Mesothelial cell of epicardium (in vitro differentiated cells): ENCODE measurements at regions not wholly inside any gene's neighbourhood (a gene's known extent, or its start where the extent isn't known, plus 50 kb on each side); places are given as distances from the start of the nearest gene placed in this dataset.
A peak's percentile ranks its signal among the peaks of the same experiment; 100 is the strongest.
"Not testable (repeated sequence)": the region's sequence is repeated elsewhere in the genome, so short reads cannot be mapped to it uniquely, and the experiment has no call there.

ENCODE experiments used
- DNase-seq, 2 experiments: peaks; one replicate each; pipeline ENCODE4 v3.0.0; 2021; ENCODE audit warnings: low spot score in 2 of 2; ENCODE audit not compliant: unreplicated experiment in 2 of 2
- H3K27ac Mint-ChIP-seq: 2 replicates; pipeline ENCODE4 v1.8.0; 2021; ENCODE audit warnings: mixed read lengths
- H3K27me3 Mint-ChIP-seq: 2 replicates; pipeline ENCODE4 v1.8.0; 2021; ENCODE audit warnings: low read depth, mixed read lengths
- H3K36me3 Mint-ChIP-seq: 2 replicates; pipeline ENCODE4 v1.8.0; 2021; ENCODE audit warnings: mixed read lengths
- H3K4me1 Mint-ChIP-seq: 2 replicates; pipeline ENCODE4 v1.8.0; 2021; ENCODE audit warnings: mixed read lengths
- H3K4me3 Mint-ChIP-seq: 2 replicates; pipeline ENCODE4 v1.8.0; 2021; ENCODE audit warnings: mild to moderate bottlenecking, moderate library complexity, mixed read lengths
- H3K9me3 Mint-ChIP-seq: 2 replicates; pipeline ENCODE4 v1.8.0; 2021; ENCODE audit warnings: mixed read lengths
- CTCF ChIP-seq: fragments of 200-600 bp; sonication (generic); IDR thresholded peaks from one replicate; pipeline ENCODE4 v1.5.0; 2021; ENCODE audit warnings: antibody characterized with exemption; ENCODE audit not compliant: unreplicated experiment

DNA sequence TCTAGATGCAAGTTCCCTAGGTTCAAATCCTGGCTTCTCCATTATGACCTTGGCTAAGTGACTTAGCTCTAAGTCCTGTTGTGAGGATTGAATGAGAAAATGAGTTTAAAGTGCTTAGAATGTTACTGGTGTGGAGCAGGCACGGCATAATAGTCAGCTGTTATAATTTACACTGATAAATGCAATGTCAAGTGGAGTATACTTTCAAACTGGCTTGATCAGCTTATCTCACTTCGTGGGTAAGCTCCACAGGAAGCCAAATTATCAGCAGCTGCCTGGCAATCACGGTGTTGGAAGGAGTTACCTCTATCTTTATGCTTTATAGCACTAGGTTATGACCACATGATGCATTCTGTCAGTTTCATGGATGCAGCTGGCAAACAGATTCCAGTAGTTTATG is 272.8 kb downstream of the OLFM4 start:
- Mint-ChIP-seq H3K36me3 (no peaks in the 10 kb centered on the region), H3K27me3 (peaks cover 18% of the 10 kb centered on the region), H3K27ac (no peak overlapping the region), H3K4me3 (no peak overlapping the region), H3K4me1 (no peaks in the 10 kb centered on the region), H3K9me3 (no peaks in the 10 kb centered on the region)
- DNase-seq, result no peak
- TF ChIP-seq CTCF, result no peak

- H3K27me3 Mint-ChIP-seq, result peaks cover 38% of the 10 kb centered on the region
Observed at GRCh38 chr13:53305419-53305818, 276.8 kb downstream of the OLFM4 start.

GRCh38 chr13:53310786-53311185 is 282.2 kb downstream of the OLFM4 start:
- Mint-ChIP-seq H3K27ac (no peak overlapping the region), H3K4me1 (peaks cover 4% of the 10 kb centered on the region), H3K27me3 (peaks cover 39% of the 10 kb centered on the region), H3K9me3 (no peaks in the 10 kb centered on the region), H3K36me3 (no peaks in the 10 kb centered on the region), H3K4me3 (no peak overlapping the region)
- DNase-seq, result no peak
- no peak for TF ChIP-seq CTCF

More at GRCh38 chr13:53305419-53305818, 276.8 kb downstream of the OLFM4 start:
- not testable (repeated sequence) for DNase-seq, H3K4me3 Mint-ChIP-seq, H3K4me1 Mint-ChIP-seq, H3K9me3 Mint-ChIP-seq, H3K27ac Mint-ChIP-seq, H3K36me3 Mint-ChIP-seq

DNA sequence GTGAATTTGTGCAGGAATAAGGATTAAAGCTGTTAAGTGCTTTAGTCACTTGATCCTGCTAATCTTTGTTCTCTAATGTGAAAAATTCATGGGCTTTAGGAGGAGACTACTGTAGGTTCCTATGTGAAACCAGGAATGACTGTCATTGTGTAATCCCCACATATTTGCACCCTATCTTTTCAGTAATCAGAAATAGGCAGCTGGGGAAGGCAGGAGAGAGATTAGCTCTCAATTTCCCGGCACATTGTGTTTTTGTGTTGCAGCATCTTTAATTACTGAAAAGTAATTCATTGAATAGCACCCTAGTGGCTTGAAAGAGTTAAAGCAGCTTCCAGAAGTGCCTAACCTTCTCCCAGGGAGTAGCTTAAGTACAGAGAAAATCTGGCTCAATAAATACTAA is 282.9 kb downstream of the OLFM4 start:
- no peaks in the 10 kb centered on the region for H3K9me3 Mint-ChIP-seq
- H3K27ac Mint-ChIP-seq, result no peak overlapping the region
- H3K36me3 Mint-ChIP-seq, result no peaks in the 10 kb centered on the region
- no peak for DNase-seq
- H3K4me1 Mint-ChIP-seq, result peaks cover 4% of the 10 kb centered on the region
- H3K27me3 Mint-ChIP-seq, result peaks cover 43% of the 10 kb centered on the region
- H3K4me3 Mint-ChIP-seq, result no peak overlapping the region
- TF ChIP-seq CTCF, result no peak

- peaks cover 6% of the 10 kb centered on the region for H3K9me3 Mint-ChIP-seq
- H3K27me3 Mint-ChIP-seq, result peaks cover 36% of the 10 kb centered on the region
Observed at GRCh38 chr13:53321296-53321801, 292.7 kb downstream of the OLFM4 start.

DNA sequence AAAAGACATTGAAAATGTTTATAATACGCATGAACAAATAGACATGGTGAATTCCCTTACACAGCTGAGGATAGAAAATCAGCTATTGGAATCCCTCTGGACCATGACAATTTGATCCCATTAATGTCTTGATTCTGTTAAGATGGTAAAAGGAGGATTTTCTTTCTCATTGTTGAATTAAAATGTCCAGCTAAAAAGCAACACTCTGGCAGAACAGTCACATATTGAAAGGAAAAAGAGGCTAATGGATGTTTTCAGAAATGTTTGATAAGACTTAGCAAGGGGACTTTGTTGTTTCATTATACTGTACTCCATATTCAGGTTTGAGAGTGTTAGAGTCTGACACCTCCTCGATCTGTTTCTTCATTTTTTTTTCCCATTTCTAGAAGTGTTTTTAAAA is 296.0 kb downstream of the OLFM4 start:
- Mint-ChIP-seq H3K27me3 (peaks cover 20% of the 10 kb centered on the region), H3K4me1 (peaks cover 11% of the 10 kb centered on the region), H3K27ac (no peak overlapping the region), H3K4me3 (no peak overlapping the region), H3K9me3 (peaks cover 6% of the 10 kb centered on the region), H3K36me3 (no peaks in the 10 kb centered on the region)
- TF ChIP-seq CTCF, result no peak
- DNase-seq, result no peak

More at GRCh38 chr13:53321296-53321801, 292.7 kb downstream of the OLFM4 start:
- Mint-ChIP-seq H3K36me3 (no peaks in the 10 kb centered on the region), H3K4me1 (peaks cover 10% of the 10 kb centered on the region), H3K4me3 (no peak overlapping the region), H3K27ac (peak overlapping the region; percentile 0)
- TF ChIP-seq CTCF, result no peak
- no peak for DNase-seq
